H9 (cell line): ENCODE measurements at regions not wholly inside any gene's neighbourhood (a gene's known extent, or its start where the extent isn't known, plus 50 kb on each side); places are given as distances from the start of the nearest gene placed in this dataset.

Experiments used
- DNase-seq: peaks from one replicate; pipeline ENCODE4 v3.0.0-alpha.2; 2017
- H2AFZ ChIP-seq: one replicate; pipeline ENCODE4 v1.6.1; 2013; ENCODE audit warnings: mild to moderate bottlenecking, low read length, control low read depth, moderate library complexity
- H2AK5ac ChIP-seq: 2 replicates; pipeline ENCODE4 v1.6.1; 2013; ENCODE audit warnings: low read length, control low read depth, mixed read lengths; ENCODE audit not compliant: insufficient read length
- H2BK120ac ChIP-seq: one replicate; pipeline ENCODE4 v1.6.1; 2013; ENCODE audit warnings: low read depth, mild to moderate bottlenecking, low read length, control low read depth, inconsistent platforms; ENCODE audit not compliant: poor library complexity, severe bottlenecking
- H2BK12ac ChIP-seq: 2 replicates; pipeline ENCODE4 v1.6.1; 2013; ENCODE audit warnings: low read length, control low read depth, mixed read lengths, low read depth; ENCODE audit not compliant: insufficient read length
- H2BK15ac ChIP-seq: 2 replicates; pipeline ENCODE4 v1.6.1; 2013; ENCODE audit warnings: low read depth, low read length, control low read depth
- H2BK20ac ChIP-seq: one replicate; pipeline ENCODE4 v1.6.1; 2013; ENCODE audit warnings: low read depth, mild to moderate bottlenecking, low read length, control low read depth, inconsistent platforms; ENCODE audit not compliant: poor library complexity, severe bottlenecking
- H2BK5ac ChIP-seq: 2 replicates; pipeline ENCODE4 v1.6.1; 2013; ENCODE audit warnings: low read length, control low read depth, mixed read lengths; ENCODE audit not compliant: insufficient read length
- H3K14ac ChIP-seq: 2 replicates; pipeline ENCODE4 v1.6.1; 2013; ENCODE audit warnings: low read length, control low read depth; ENCODE audit not compliant: insufficient read depth
- H3K18ac ChIP-seq: 2 replicates; pipeline ENCODE4 v1.6.1; 2013; ENCODE audit warnings: low read depth, mild to moderate bottlenecking, mixed read lengths, low read length, control low read depth; ENCODE audit not compliant: insufficient read length
- H3K23ac ChIP-seq: 2 replicates; pipeline ENCODE4 v1.6.1; 2013; ENCODE audit warnings: low read length, control low read depth, mixed read lengths, low read depth; ENCODE audit not compliant: insufficient read length
- H3K23me2 ChIP-seq: 2 replicates; pipeline ENCODE4 v1.6.1; 2013; ENCODE audit warnings: low read depth, mild to moderate bottlenecking, mixed read lengths, low read length, control low read depth; ENCODE audit not compliant: insufficient read length, poor library complexity, severe bottlenecking
- H3K27ac ChIP-seq: 2 replicates; pipeline ENCODE4 v1.5.1; 2013; ENCODE audit warnings: low read length, control low read depth, mixed read lengths, low read depth; ENCODE audit not compliant: insufficient read length
- H3K27me3 ChIP-seq: 2 replicates; pipeline ENCODE4 v1.6.1; 2013; ENCODE audit warnings: low read length, control low read depth, inconsistent platforms; ENCODE audit not compliant: insufficient read depth
- H3K4ac ChIP-seq: 2 replicates; pipeline ENCODE4 v1.6.1; 2013; ENCODE audit warnings: low read depth, mild to moderate bottlenecking, control low read depth, inconsistent platforms, low read length, moderate library complexity
- H3K4me1 ChIP-seq: 2 replicates; pipeline ENCODE4 v1.6.1; 2013; ENCODE audit warnings: low read length, control low read depth, inconsistent platforms; ENCODE audit not compliant: insufficient read depth
- H3K4me2 ChIP-seq: 2 replicates; pipeline ENCODE4 v1.6.1; 2013; ENCODE audit warnings: low read length, control low read depth, mixed read lengths; ENCODE audit not compliant: insufficient read length, insufficient read depth
- H3K56ac ChIP-seq: 2 replicates; pipeline ENCODE4 v1.6.1; 2013; ENCODE audit warnings: low read depth, mild to moderate bottlenecking, mixed read lengths, low read length, control low read depth; ENCODE audit not compliant: insufficient read length
- H3K79me1 ChIP-seq: 2 replicates; pipeline ENCODE4 v1.6.1; 2013; ENCODE audit warnings: low read depth, mild to moderate bottlenecking, moderate library complexity, low read length, control low read depth, inconsistent platforms; ENCODE audit not compliant: insufficient read depth, poor library complexity, severe bottlenecking
- H3K79me2 ChIP-seq: 2 replicates; pipeline ENCODE4 v1.6.1; 2013; ENCODE audit warnings: low read length, control low read depth, inconsistent platforms; ENCODE audit not compliant: insufficient read depth
- H3K9ac ChIP-seq: 2 replicates; pipeline ENCODE4 v1.6.1; 2013; ENCODE audit warnings: low read length, control low read depth, mixed read lengths; ENCODE audit not compliant: insufficient read length; ENCODE audit errors: extremely low read depth
- H3K9me3 ChIP-seq: one replicate; pipeline ENCODE4 v1.6.1; 2013; ENCODE audit warnings: low read depth, low read length, inconsistent platforms; ENCODE audit not compliant: control insufficient read depth
- H3T11ph ChIP-seq: one replicate; pipeline ENCODE4 v1.6.1; 2013; ENCODE audit warnings: mild to moderate bottlenecking, low read length, control low read depth, inconsistent platforms
- H4K20me1 ChIP-seq: one replicate; pipeline ENCODE4 v1.6.1; 2013; ENCODE audit not compliant: control insufficient read depth, insufficient read length, insufficient read depth
- H4K5ac ChIP-seq: 2 replicates; pipeline ENCODE4 v1.6.1; 2013; ENCODE audit warnings: low read depth, mild to moderate bottlenecking, mixed read lengths, low read length, control low read depth; ENCODE audit not compliant: insufficient read length
- H4K8ac ChIP-seq: replicated peaks from 2 replicates; pipeline ENCODE4 v1.6.1; 2013; ENCODE audit warnings: low read length, control low read depth, mixed read lengths, low read depth; ENCODE audit not compliant: insufficient read length
- H4K91ac ChIP-seq: 2 replicates; pipeline ENCODE4 v1.6.1; 2013; ENCODE audit warnings: low read depth, mild to moderate bottlenecking, moderate library complexity, mixed read lengths, low read length, control low read depth; ENCODE audit not compliant: insufficient read length
- H3K27ac Mint-ChIP-seq, 3 experiments: 2 replicates in 2 of 3; 3 replicates in 1 of 3; pipeline ENCODE4 v1.8.0; 2020 to 2021; ENCODE audit warnings: mixed read lengths in 3 of 3, mild to moderate bottlenecking in 1 of 3, moderate library complexity in 1 of 3
- H3K27me3 Mint-ChIP-seq: 2 replicates; pipeline ENCODE4 v1.8.0; 2021; ENCODE audit warnings: low read depth, mild to moderate bottlenecking, moderate library complexity, mixed read lengths
- H3K36me3 Mint-ChIP-seq, 3 experiments: 2 replicates in 2 of 3; 3 replicates in 1 of 3; pipeline ENCODE4 v1.8.0; 2020 to 2021; ENCODE audit warnings: low read depth in 3 of 3, mixed read lengths in 3 of 3; ENCODE audit not compliant: insufficient read depth in 1 of 3
- H3K4me1 Mint-ChIP-seq, 2 experiments: 2 replicates each; pipeline ENCODE4 v1.8.0; 2020; ENCODE audit warnings: mixed read lengths in 2 of 2
- H3K4me3 Mint-ChIP-seq, 2 experiments: 2 replicates in 1 of 2; 3 replicates in 1 of 2; pipeline ENCODE4 v1.8.0; 2020 to 2021; ENCODE audit warnings: mild to moderate bottlenecking in 2 of 2, mixed read lengths in 2 of 2, moderate library complexity in 1 of 2
- H3K9me3 Mint-ChIP-seq, 2 experiments: 2 replicates in 1 of 2; 3 replicates in 1 of 2; pipeline ENCODE4 v1.8.0; 2020; ENCODE audit warnings: mild to moderate bottlenecking in 2 of 2, mixed read lengths in 2 of 2, moderate library complexity in 1 of 2
- CTCF ChIP-seq: fragments of 200-600 bp; sonication (generic); conservative IDR thresholded peaks from 3 replicates; pipeline ENCODE4 v1.8.0; 2021; ENCODE audit warnings: antibody characterized with exemption, mild to moderate bottlenecking
- WGBS: extraction: QIAGEN DNeasy Blood & Tissue Kit; methylation state at CpG from one replicate; pipeline ENCODE4 v1.1.7; 2013; ENCODE audit warnings: missing lambda C conversion rate, low lambda C conversion rate, mixed read lengths; ENCODE audit not compliant: insufficient read length; ENCODE audit errors: extremely low coverage; 5-methylcytosine and 5-hydroxymethylcytosine counted together

- TF ChIP-seq CTCF = no peak
Observed at GRCh38 chr20:60505423-60505822, 547.2 kb downstream of the CDH26 start.

More at GRCh38 chr20:60505423-60505822, 547.2 kb downstream of the CDH26 start:
- H4K8ac ChIP-seq = no peak overlapping the region
- no peak overlapping the region for H3K23ac ChIP-seq
- no peaks in the 10 kb centered on the region for H3K9me3 ChIP-seq
- no peak overlapping the region for H3K56ac ChIP-seq
- no peaks in the 10 kb centered on the region for H3K79me2 ChIP-seq
- H3K4ac ChIP-seq = no peak overlapping the region
- no peak overlapping the region for H4K5ac ChIP-seq
- Mint-ChIP-seq H3K27ac (no peak overlapping the region), H3K4me3 (no peak overlapping the region), H3K4me1 (peaks cover 22 to 27% of the 10 kb centered on the region in 2 experiments), H3K9me3 (no peaks in the 10 kb centered on the region), H3K36me3 (no peaks in the 10 kb centered on the region; a peak in 1 of 7 replicates), H3K27me3 (no peaks in the 10 kb centered on the region; the same call in 1 of the 2 replicates)
- H2AFZ ChIP-seq = no peak overlapping the region
- H3K23me2 ChIP-seq = no peaks in the 10 kb centered on the region
- H2AK5ac ChIP-seq = no peak overlapping the region
- DNase-seq = no peak
- no peak overlapping the region for H3K9ac ChIP-seq
- no peak overlapping the region for H3T11ph ChIP-seq
- H2BK12ac ChIP-seq = no peak overlapping the region
- no peak overlapping the region for H2BK5ac ChIP-seq
- no peak overlapping the region for H3K18ac ChIP-seq
- no CpG with 5 or more reads among the region's 3 CpGs for WGBS
- H3K4me2 ChIP-seq = no peak overlapping the region
- no peak overlapping the region for H3K14ac ChIP-seq
- peaks cover 2% of the 10 kb centered on the region; the same call in 1 of the 2 replicates for H3K4me1 ChIP-seq
- no peak overlapping the region for H2BK20ac ChIP-seq
- no peaks in the 10 kb centered on the region for H3K79me1 ChIP-seq
- H4K20me1 ChIP-seq = no peaks in the 10 kb centered on the region
- H3K27ac ChIP-seq = no peak overlapping the region
- H3K27me3 ChIP-seq = no peaks in the 10 kb centered on the region
- no peak overlapping the region for H2BK15ac ChIP-seq
- no peak overlapping the region for H2BK120ac ChIP-seq
- H4K91ac ChIP-seq = no peak overlapping the region
